Body of pancreas (tissue), 4 donors: ENCODE measurements at regions not wholly inside any gene's neighbourhood (a gene's known extent, or its start where the extent isn't known, plus 50 kb on each side); places are given as distances from the start of the nearest gene placed in this dataset.

Experiments used
- ATAC-seq: fragments of 150-250 bp; one replicate; pipeline ENCODE4 v1.9.1; 2016
- DNase-seq, 4 donors: peaks; one replicate each; pipeline ENCODE4 v3.0.0-alpha.2; 2019
- H3K27ac ChIP-seq, 4 donors: fragments of 200-600 bp; sonication (generic); 1 replicate in 3 of 4; 2 replicates in 1 of 4; pipeline versions ENCODE4 v1.5.1 to v1.6.1; 2016 to 2019; ENCODE audit warnings: mild to moderate bottlenecking in 1 of 4, mixed read lengths in 1 of 4, moderate library complexity in 1 of 4
- H3K27me3 ChIP-seq, 2 donors: fragments of 200-600 bp; sonication (generic); one replicate each; pipeline ENCODE4 v1.6.0; 2016; ENCODE audit warnings: mild to moderate bottlenecking in 1 of 2
- H3K36me3 ChIP-seq, 2 donors: fragments of 200-600 bp; sonication (generic); replicated peaks in 1 of 2; 2 replicates each; pipeline ENCODE4 v1.5.1; 2016; ENCODE audit warnings: low read depth in 2 of 2; ENCODE audit not compliant: insufficient read depth in 1 of 2
- H3K4me1 ChIP-seq: fragments of 200-600 bp; sonication (generic); one replicate; pipeline ENCODE4 v1.6.0; 2016
- H3K4me3 ChIP-seq, 2 donors: fragments of 200-600 bp; sonication (generic); 1 replicate in 1 of 2; 2 replicates in 1 of 2; pipeline ENCODE4 v1.5.1; 2016 to 2019
- H3K9me3 ChIP-seq, 3 donors: fragments of 200-600 bp; sonication (generic); 1 replicate in 2 of 3; 2 replicates in 1 of 3; pipeline ENCODE4 v1.5.1; 2016
- CTCF ChIP-seq, 7 experiments: fragments of 450-650 bp in 4 of 7; fragments of 200-600 bp in 3 of 7; sonication (generic) in 3 of 7; IDR thresholded peaks; one replicate each; pipeline ENCODE4 v1.5.1; 2016 to 2019; ENCODE audit warnings: antibody characterized with exemption in 7 of 7
- POLR2A ChIP-seq, 3 donors: fragments of 450-650 bp; IDR thresholded peaks; one replicate each; pipeline ENCODE4 v1.6.1; 2016; ENCODE audit warnings: antibody characterized with exemption in 3 of 3, mild to moderate bottlenecking in 2 of 3
- WGBS, 2 donors: methylation state at CpG; one replicate each; pipeline ENCODE4 v1.1.5; 2017; 5-methylcytosine and 5-hydroxymethylcytosine counted together
- intact Hi-C: fragments of 100-400 bp; cut with DNase I; formaldehyde crosslinking; loops from one replicate; pipeline ENCODE4 v1.15.1; 2023

- ATAC-seq (no peak), DNase-seq (no peak)
- H3K27me3 ChIP-seq = no peaks in the 10 kb centered on the region
- no peaks in the 10 kb centered on the region for H3K4me1 ChIP-seq
- no peaks in the 10 kb centered on the region for H3K36me3 ChIP-seq
- no peak overlapping the region for H3K4me3 ChIP-seq
- H3K9me3 ChIP-seq = no peaks in the 10 kb centered on the region
- intact Hi-C loops = no loop called here
- TF ChIP-seq POLR2A (IDR thresholded peaks at IDR 0.05) (no peak), CTCF (IDR thresholded peaks at IDR 0.05) (no peak)
- H3K27ac ChIP-seq = no peak overlapping the region
- WGBS, 2 donors = 69 to 76% methylated on average over 6 of the region's 6 CpGs
These were observed 249.4 kb downstream of the LOXHD1 start for GRCh38 chr18:46407486-46408166.

- intact Hi-C loops = no loop called here
- Histone ChIP-seq H3K27me3 (no peaks in the 10 kb centered on the region), H3K4me3 (no peak overlapping the region), H3K4me1 (no peaks in the 10 kb centered on the region), H3K27ac (no peak overlapping the region), H3K36me3 (no peaks in the 10 kb centered on the region), H3K9me3 (no peaks in the 10 kb centered on the region)
- ATAC-seq (no peak), DNase-seq (no peak)
- TF ChIP-seq POLR2A (IDR thresholded peaks at IDR 0.05) (no peak), CTCF (IDR thresholded peaks at IDR 0.05) (no peak)
- 63 to 77% methylated on average over 6 of the region's 6 CpGs for whole genome bisulfite sequencing, 2 donors
These were observed 248.6 kb downstream of the LOXHD1 start for GRCh38 chr18:46408334-46408987.

- intact Hi-C loops = no loop called here
- Histone ChIP-seq H3K9me3 (no peaks in the 10 kb centered on the region), H3K4me3 (no peak overlapping the region), H3K36me3 (no peaks in the 10 kb centered on the region), H3K27ac (no peak overlapping the region), H3K27me3 (no peaks in the 10 kb centered on the region), H3K4me1 (no peaks in the 10 kb centered on the region)
- WGBS, 2 donors = 77 to 86% methylated on average over 4 of the region's 4 CpGs
- no peak for ATAC-seq
- no peak for DNase-seq
- TF ChIP-seq POLR2A (IDR thresholded peaks at IDR 0.05) (no peak), CTCF (IDR thresholded peaks at IDR 0.05) (no peak)
These were observed 245.7 kb downstream of the LOXHD1 start for GRCh38 chr18:46411191-46411828.

- Histone ChIP-seq H3K4me1 (no peaks in the 10 kb centered on the region), H3K9me3 (no peaks in the 10 kb centered on the region), H3K36me3 (no peaks in the 10 kb centered on the region), H3K27me3 (no peaks in the 10 kb centered on the region), H3K27ac (no peak overlapping the region), H3K4me3 (no peak overlapping the region)
- TF ChIP-seq CTCF (IDR thresholded peaks at IDR 0.05) (no peak), POLR2A (IDR thresholded peaks at IDR 0.05) (no peak)
- DNase-seq (peak in 2 of 4 donors; percentile 10 to 18), ATAC-seq (no peak)
- 43 to 46% methylated on average over 5 to 6 of the region's 6 CpGs for WGBS, 2 donors
- intact Hi-C loops = no loop called here
These were observed 244.9 kb downstream of the LOXHD1 start for GRCh38 chr18:46411867-46412690.
